Vagina (tissue), 2 donors: ENCODE measurements at regions not wholly inside any gene's neighbourhood (a gene's known extent, or its start where the extent isn't known, plus 50 kb on each side); places are given as distances from the start of the nearest gene placed in this dataset.
"Not testable (repeated sequence)": the region's sequence is repeated elsewhere in the genome, so short reads cannot be mapped to it uniquely, and the experiment has no call there.

Experiments used
- DNase-seq, 2 donors: peaks; one replicate each; pipeline ENCODE4 v3.0.0-alpha.2; 2017; ENCODE audit errors: extremely low spot score in 2 of 2
- H3K27ac ChIP-seq: fragments of 200-600 bp; sonication (generic); one replicate; pipeline ENCODE4 v1.5.1; 2019
- H3K27me3 ChIP-seq: fragments of 200-600 bp; sonication (generic); one replicate; pipeline ENCODE4 v1.5.1; 2019
- H3K36me3 ChIP-seq, 2 donors: fragments of 200-600 bp; sonication (generic); one replicate each; pipeline ENCODE4 v1.5.1; 2017 to 2019
- H3K4me1 ChIP-seq: fragments of 200-600 bp; sonication (generic); one replicate; pipeline ENCODE4 v1.5.1; 2019
- H3K4me3 ChIP-seq, 2 donors: fragments of 200-600 bp; sonication (generic); 1 replicate in 1 of 2; 2 replicates in 1 of 2; pipeline ENCODE4 v1.5.1; 2016 to 2019
- H3K9me3 ChIP-seq: fragments of 200-600 bp; sonication (generic); one replicate; pipeline ENCODE4 v1.5.1; 2019
- CTCF ChIP-seq, 3 experiments: fragments of 450-650 bp in 2 of 3; fragments of 200-600 bp in 1 of 3; sonication (generic) in 1 of 3; IDR thresholded peaks; one replicate each; pipeline ENCODE4 v1.5.1; 2017 to 2019; ENCODE audit warnings: antibody characterized with exemption in 3 of 3, mild to moderate bottlenecking in 2 of 3, moderate library complexity in 2 of 3
- POLR2A ChIP-seq, 2 donors: fragments of 450-650 bp; IDR thresholded peaks; one replicate each; pipeline ENCODE4 v1.6.1; 2017; ENCODE audit warnings: antibody characterized with exemption in 2 of 2, mild to moderate bottlenecking in 2 of 2, moderate library complexity in 2 of 2
- POLR2AphosphoS5 ChIP-seq, 2 donors: sonication (generic); formaldehyde crosslinking; IDR thresholded peaks; one replicate each; pipeline ENCODE4 v1.9.0; 2017; ENCODE audit warnings: antibody characterized with exemption in 2 of 2, mild to moderate bottlenecking in 2 of 2, low read depth in 1 of 2; ENCODE audit not compliant: insufficient read depth in 1 of 2
- intact Hi-C: fragments of 100-400 bp; cut with DNase I; formaldehyde crosslinking; loops from one replicate; pipeline ENCODE4 v1.15.1; 2023

- H3K27ac ChIP-seq, H3K4me3 ChIP-seq, H3K36me3 ChIP-seq, H3K9me3 ChIP-seq, H3K4me1 ChIP-seq, DNase-seq, H3K27me3 ChIP-seq, intact Hi-C loops: not testable (repeated sequence)
Observed at GRCh38 chr2:158866082-158866481, 71.0 kb downstream of the DAPL1 start.

DNA sequence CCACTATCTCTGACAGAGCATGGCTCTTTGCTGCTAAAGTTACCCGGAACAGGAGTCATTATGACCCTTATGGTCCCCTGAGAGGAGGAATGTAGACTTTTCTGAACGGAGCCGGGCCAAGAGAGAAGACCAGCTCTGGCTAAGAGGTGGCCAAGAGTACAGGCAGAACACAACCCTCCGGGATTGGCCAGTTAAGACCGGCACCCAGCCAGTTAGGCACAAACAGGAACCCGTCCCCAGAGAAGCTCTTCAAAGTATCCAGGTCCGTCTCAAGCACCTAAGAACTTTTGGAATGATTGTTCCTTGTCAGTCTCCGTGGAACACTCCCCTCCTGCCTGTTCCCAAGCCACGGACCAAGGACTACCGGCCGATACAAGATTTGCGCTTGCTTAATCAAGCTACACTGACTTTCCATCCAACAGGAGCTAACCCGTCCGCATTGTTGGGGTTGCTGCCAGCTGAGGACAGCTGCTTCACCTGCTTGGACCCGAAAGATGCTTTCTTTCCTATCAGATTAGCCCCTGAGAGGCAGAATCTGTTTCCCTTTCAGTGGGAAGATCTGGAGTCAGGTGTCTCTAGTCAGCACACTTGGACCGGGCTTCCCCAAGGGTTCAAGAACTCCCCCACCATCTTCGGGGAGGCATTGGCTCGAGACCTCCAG lies 72.5 kb downstream of the DAPL1 start:
- H3K9me3 ChIP-seq, H3K27ac ChIP-seq, intact Hi-C loops, DNase-seq, H3K4me3 ChIP-seq, H3K27me3 ChIP-seq, H3K4me1 ChIP-seq, H3K36me3 ChIP-seq: not testable (repeated sequence)

- intact Hi-C loops, H3K27ac ChIP-seq, H3K27me3 ChIP-seq, H3K36me3 ChIP-seq, H3K4me3 ChIP-seq, H3K4me1 ChIP-seq, DNase-seq, H3K9me3 ChIP-seq: not testable (repeated sequence)
Observed at GRCh38 chr2:158868386-158868785, 73.3 kb downstream of the DAPL1 start.

- H3K4me3 ChIP-seq, H3K9me3 ChIP-seq, H3K36me3 ChIP-seq: not testable (repeated sequence)
Observed at GRCh38 chr2:158869122-158869521, 74.0 kb downstream of the DAPL1 start.

GRCh38 chr2:158869609-158870008 lies 74.5 kb downstream of the DAPL1 start:
- H3K4me1 ChIP-seq, H3K36me3 ChIP-seq, H3K27ac ChIP-seq, DNase-seq, H3K27me3 ChIP-seq, intact Hi-C loops, H3K9me3 ChIP-seq, H3K4me3 ChIP-seq: not testable (repeated sequence)

More at GRCh38 chr2:158869122-158869521, 74.0 kb downstream of the DAPL1 start:
- H3K27me3 ChIP-seq, intact Hi-C loops, DNase-seq, H3K27ac ChIP-seq, H3K4me1 ChIP-seq: not testable (repeated sequence)

DNA sequence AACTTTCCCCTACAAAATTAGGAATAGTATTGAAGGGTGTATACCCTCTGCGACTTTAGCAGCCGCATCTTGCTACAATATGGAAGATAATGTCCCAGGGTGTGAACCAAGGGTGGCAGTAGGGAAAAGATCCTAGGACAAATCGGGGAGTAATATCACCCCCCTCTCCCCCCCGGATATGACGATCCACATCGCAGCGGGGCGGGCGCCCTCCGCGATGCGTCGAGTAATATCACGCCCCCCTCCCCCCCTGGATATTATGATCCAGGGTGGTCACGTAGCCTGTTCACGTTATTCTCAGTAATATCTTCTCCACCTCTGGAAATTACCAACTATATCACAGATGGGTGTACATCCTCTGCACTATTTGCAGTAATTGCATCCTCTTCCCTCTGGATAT lies 82.9 kb downstream of the DAPL1 start:
- no peaks in the 10 kb centered on the region for H3K36me3 ChIP-seq
- H3K27ac ChIP-seq: no peak overlapping the region
- H3K4me3 ChIP-seq: no peak overlapping the region
- no peaks in the 10 kb centered on the region for H3K4me1 ChIP-seq
- TF ChIP-seq POLR2AphosphoS5 (IDR thresholded peaks at IDR 0.05; ENCODE audit: insufficient read depth in 1 of 2, low read depth in 1 of 2) (no peak), CTCF (IDR thresholded peaks at IDR 0.05) (no peak), POLR2A (IDR thresholded peaks at IDR 0.05) (no peak)
- no peaks in the 10 kb centered on the region for H3K27me3 ChIP-seq
- intact Hi-C loops: no loop called here
- no peaks in the 10 kb centered on the region for H3K9me3 ChIP-seq
- DNase-seq: no peak

- Histone ChIP-seq H3K27me3 (no peaks in the 10 kb centered on the region), H3K36me3 (no peaks in the 10 kb centered on the region)
- intact Hi-C loops: no loop called here
Observed at GRCh38 chr2:158879229-158879903, 84.2 kb downstream of the DAPL1 start.

More at GRCh38 chr2:158879229-158879903, 84.2 kb downstream of the DAPL1 start:
- H3K27ac ChIP-seq: no peak overlapping the region
- DNase-seq: no peak
- H3K9me3 ChIP-seq: no peaks in the 10 kb centered on the region
- no peaks in the 10 kb centered on the region for H3K4me1 ChIP-seq
- TF ChIP-seq POLR2A (IDR thresholded peaks at IDR 0.05) (no peak), POLR2AphosphoS5 (IDR thresholded peaks at IDR 0.05; ENCODE audit: insufficient read depth in 1 of 2, low read depth in 1 of 2) (no peak), CTCF (IDR thresholded peaks at IDR 0.05) (no peak)
- no peak overlapping the region for H3K4me3 ChIP-seq
